Tibial nerve (tissue), 4 donors: ENCODE measurements at regions not wholly inside any gene's neighbourhood (a gene's known extent, or its start where the extent isn't known, plus 50 kb on each side); places are given as distances from the start of the nearest gene placed in this dataset.

Experiments
- CTCF ChIP-seq, 5 experiments: fragments of 200-600 bp in 3 of 5; fragments of 450-650 bp in 2 of 5; sonication (generic) in 3 of 5; IDR thresholded peaks; one replicate each; pipeline ENCODE4 v1.5.1; 2016 to 2019; ENCODE audit warnings: antibody characterized with exemption in 5 of 5, mild to moderate bottlenecking in 3 of 5, moderate library complexity in 2 of 5
- EP300 ChIP-seq, 2 donors: sonication (generic); formaldehyde crosslinking; IDR thresholded peaks; one replicate each; pipeline ENCODE4 v1.6.1; 2017; ENCODE audit warnings: antibody characterized with exemption in 2 of 2, mild to moderate bottlenecking in 1 of 2
- POLR2A ChIP-seq, 2 donors: fragments of 450-650 bp; IDR thresholded peaks; one replicate each; pipeline ENCODE4 v1.6.1; 2017; ENCODE audit warnings: antibody characterized with exemption in 2 of 2, mild to moderate bottlenecking in 2 of 2, moderate library complexity in 2 of 2

- TF ChIP-seq CTCF (IDR thresholded peaks at IDR 0.05) (no peak), POLR2A (IDR thresholded peaks at IDR 0.05) (no peak), EP300 (IDR thresholded peaks at IDR 0.05) (no peak)
Observed at GRCh38 chr6:66731310-66731709, 1024.3 kb upstream of the EYS start.
